GM12878 (cell line): ENCODE measurements at regions not wholly inside any gene's neighbourhood (a gene's known extent, or its start where the extent isn't known, plus 50 kb on each side); places are given as distances from the start of the nearest gene placed in this dataset.

Source experiments
- ATAC-seq: fragments of 200-7000 bp; cut with Tn5 transposase; 3 replicates; pipeline ENCODE4 v1.9.1; 2020; ENCODE audit warnings: mild to moderate bottlenecking, moderate library complexity
- BruUV-seq: library from RNA; stranded (reverse); fragments of 400-500 nt; replicated peaks from 2 replicates; lab custom pipeline; 2021; lab: Mats Ljungman, UMichigan
- CTCF ChIA-PET: fragments of 300-600 bp; sonication (Branson Sonifier 250); formaldehyde crosslinking; extraction: SDS; loops from one replicate; lab custom pipeline; 2021; ENCODE audit warnings: inconsistent platforms; lab: Yijun Ruan, JAX
- POLR2A ChIA-PET: fragments of 350-600 bp; formaldehyde crosslinking; extraction: SDS; loops from one replicate; lab custom pipeline; 2021; ENCODE audit warnings: inconsistent platforms; lab: Charles Lee
- RAD21 ChIA-PET: fragments of 300-600 bp; sonication (Branson Sonifier 250); formaldehyde crosslinking; loops from one replicate; lab custom pipeline; 2023; ENCODE audit warnings: antibody characterized with exemption; ENCODE audit not compliant: unreplicated experiment; lab: Charles Lee
- SMC1A ChIA-PET: fragments of 300-600 bp; sonication (Branson Sonifier 250); formaldehyde crosslinking; loops from one replicate; lab custom pipeline; 2023; ENCODE audit not compliant: unreplicated experiment, uncharacterized antibody; lab: Charles Lee
- DNase-seq: peaks from one replicate; pipeline ENCODE4 v3.0.0-alpha.2; 2011; ENCODE audit warnings: low read depth, low spot score
- FAIRE-seq: peaks from 3 replicates; lab custom pipeline; 2011; peaks lifted over from hg19 to GRCh38; lab: Jason Lieb, UNC
- H2AFZ ChIP-seq: 2 replicates; pipeline ENCODE4 v1.6.0; 2011; ENCODE audit warnings: low read depth, low read length, control low read depth; ENCODE audit not compliant: control insufficient read depth
- H3K27ac ChIP-seq: 2 replicates; pipeline ENCODE4 v1.5.1; 2011; ENCODE audit warnings: control low read depth; ENCODE audit not compliant: control insufficient read depth, insufficient read depth
- H3K27me3 ChIP-seq, 2 experiments: replicated peaks in 1 of 2; 2 replicates each; pipeline versions ENCODE4 v1.6.0 to v1.6.1; 2011; ENCODE audit warnings: low read length in 1 of 2; ENCODE audit not compliant: control insufficient read depth in 2 of 2, insufficient read depth in 2 of 2
- H3K36me3 ChIP-seq, 2 experiments: 2 replicates each; pipeline ENCODE4 v1.5.1; 2011; ENCODE audit warnings: low read length in 1 of 2; ENCODE audit not compliant: control insufficient read depth in 2 of 2, insufficient read depth in 2 of 2
- H3K4me1 ChIP-seq: 2 replicates; pipeline ENCODE4 v1.6.1; 2011; ENCODE audit warnings: mild to moderate bottlenecking, low read length, moderate library complexity, mixed read lengths; ENCODE audit not compliant: control insufficient read depth, insufficient read depth
- H3K4me2 ChIP-seq: 2 replicates; pipeline ENCODE4 v1.6.0; 2011; ENCODE audit warnings: control low read depth; ENCODE audit not compliant: control insufficient read depth, insufficient read depth
- H3K4me3 ChIP-seq: fragments of 200-600 bp; sonication (generic); 2 replicates; pipeline ENCODE4 v1.5.1; 2016
- H3K79me2 ChIP-seq: 2 replicates; pipeline ENCODE4 v1.6.0; 2011; ENCODE audit warnings: low read length; ENCODE audit not compliant: control insufficient read depth, insufficient read depth
- H3K9ac ChIP-seq: 2 replicates; pipeline ENCODE4 v1.8.0; 2011; ENCODE audit warnings: low read length, control low read depth, mixed read lengths; ENCODE audit not compliant: control insufficient read depth, insufficient read depth
- H3K9me3 ChIP-seq: replicated peaks from 3 replicates; pipeline ENCODE4 v1.5.1; 2011; ENCODE audit warnings: mild to moderate bottlenecking, low read length; ENCODE audit not compliant: control insufficient read depth, insufficient read depth
- H4K20me1 ChIP-seq: 2 replicates; pipeline ENCODE4 v1.6.0; 2011; ENCODE audit not compliant: control insufficient read depth, insufficient read depth
- ESRRA ChIP-seq: IDR thresholded peaks from 2 replicates; pipeline ENCODE4 v1.6.1; 2012; ENCODE audit warnings: mild to moderate bottlenecking, low read length, improper control_type of control experiment
- POLR2A ChIP-seq: IDR thresholded peaks from 2 replicates; pipeline ENCODE4 v1.6.1; 2011; ENCODE audit warnings: low read depth, mild to moderate bottlenecking, low read length
- SMARCA5 ChIP-seq: fragments of 450-650 bp; IDR thresholded peaks from 2 replicates; pipeline ENCODE4 v1.6.1; 2017; ENCODE audit warnings: mild to moderate bottlenecking
- SMC3 ChIP-seq: IDR thresholded peaks from 2 replicates; pipeline ENCODE4 v1.6.1; 2011; ENCODE audit warnings: low read length, improper control_type of control experiment, borderline replicate concordance
- WGBS: methylation state at CpG from one replicate; pipeline ENCODE4 v1.1.6; 2016; ENCODE audit warnings: low lambda C conversion rate; ENCODE audit not compliant: insufficient replicate concordance, insufficient coverage; ENCODE audit errors: missing lambda C conversion rate; 5-methylcytosine and 5-hydroxymethylcytosine counted together
- in situ Hi-C: fragments of 300-500 bp; cut with MboI; formaldehyde crosslinking; loops from 9 replicates; pipeline ENCODE4 v1.14.3; 2018; ENCODE audit warnings: mixed read lengths
- intact Hi-C: fragments of 100-400 bp; cut with micrococcal nuclease; formaldehyde crosslinking; loops from one replicate; pipeline ENCODE4 v1.14.2; 2022; ENCODE audit not compliant: unreplicated experiment
- TF ChIP-seq, protein P1 (sequence below): fragments of 450-650 bp; IDR thresholded peaks from 2 replicates; pipeline ENCODE4 v1.6.1; 2017; ENCODE audit warnings: antibody characterized with exemption, mild to moderate bottlenecking, moderate library complexity
- TF ChIP-seq, protein P2 (sequence below): IDR thresholded peaks from 2 replicates; pipeline ENCODE4 v1.6.1; 2011; ENCODE audit warnings: low read depth, low read length, improper control_type of control experiment, borderline replicate concordance

DNA sequence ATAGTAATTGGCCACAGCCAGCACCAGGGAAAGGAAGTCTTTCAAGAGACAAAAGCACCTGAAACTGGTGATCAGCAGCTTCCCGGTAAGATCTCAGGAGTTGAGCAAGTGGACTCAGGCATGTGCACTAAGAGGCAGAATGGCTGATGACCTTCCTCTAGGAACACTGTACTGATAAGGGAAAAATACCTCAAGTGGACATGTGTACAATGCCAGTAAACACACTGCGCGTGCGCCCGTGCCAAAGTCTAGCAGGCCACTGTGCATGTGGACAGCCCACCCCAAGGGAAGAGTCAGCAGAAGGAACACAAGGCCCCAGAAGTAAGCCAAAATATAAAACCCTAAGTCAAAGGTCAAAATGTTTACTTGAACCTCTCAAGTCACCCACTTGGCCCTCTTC lies 423.0 kb downstream of the TUSC1 start:
- FAIRE-seq (no peak), DNase-seq (no peak), ATAC-seq (no peak)
- in situ Hi-C loops, result no loop called here
- no peaks in the 10 kb centered on the region for H3K9me3 ChIP-seq
- H3K27ac ChIP-seq, result no peak overlapping the region
- no peak overlapping the region for H3K4me3 ChIP-seq
- TF ChIP-seq SMARCA5 (no peak), POLR2A (no peak), ESRRA (no peak), SMC3 (no peak)
- TF ChIP-seq, protein P1, sequence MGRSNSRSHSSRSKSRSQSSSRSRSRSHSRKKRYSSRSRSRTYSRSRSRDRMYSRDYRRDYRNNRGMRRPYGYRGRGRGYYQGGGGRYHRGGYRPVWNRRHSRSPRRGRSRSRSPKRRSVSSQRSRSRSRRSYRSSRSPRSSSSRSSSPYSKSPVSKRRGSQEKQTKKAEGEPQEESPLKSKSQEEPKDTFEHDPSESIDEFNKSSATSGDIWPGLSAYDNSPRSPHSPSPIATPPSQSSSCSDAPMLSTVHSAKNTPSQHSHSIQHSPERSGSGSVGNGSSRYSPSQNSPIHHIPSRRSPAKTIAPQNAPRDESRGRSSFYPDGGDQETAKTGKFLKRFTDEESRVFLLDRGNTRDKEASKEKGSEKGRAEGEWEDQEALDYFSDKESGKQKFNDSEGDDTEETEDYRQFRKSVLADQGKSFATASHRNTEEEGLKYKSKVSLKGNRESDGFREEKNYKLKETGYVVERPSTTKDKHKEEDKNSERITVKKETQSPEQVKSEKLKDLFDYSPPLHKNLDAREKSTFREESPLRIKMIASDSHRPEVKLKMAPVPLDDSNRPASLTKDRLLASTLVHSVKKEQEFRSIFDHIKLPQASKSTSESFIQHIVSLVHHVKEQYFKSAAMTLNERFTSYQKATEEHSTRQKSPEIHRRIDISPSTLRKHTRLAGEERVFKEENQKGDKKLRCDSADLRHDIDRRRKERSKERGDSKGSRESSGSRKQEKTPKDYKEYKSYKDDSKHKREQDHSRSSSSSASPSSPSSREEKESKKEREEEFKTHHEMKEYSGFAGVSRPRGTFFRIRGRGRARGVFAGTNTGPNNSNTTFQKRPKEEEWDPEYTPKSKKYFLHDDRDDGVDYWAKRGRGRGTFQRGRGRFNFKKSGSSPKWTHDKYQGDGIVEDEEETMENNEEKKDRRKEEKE, result no peak
- TF ChIP-seq, protein P2, sequence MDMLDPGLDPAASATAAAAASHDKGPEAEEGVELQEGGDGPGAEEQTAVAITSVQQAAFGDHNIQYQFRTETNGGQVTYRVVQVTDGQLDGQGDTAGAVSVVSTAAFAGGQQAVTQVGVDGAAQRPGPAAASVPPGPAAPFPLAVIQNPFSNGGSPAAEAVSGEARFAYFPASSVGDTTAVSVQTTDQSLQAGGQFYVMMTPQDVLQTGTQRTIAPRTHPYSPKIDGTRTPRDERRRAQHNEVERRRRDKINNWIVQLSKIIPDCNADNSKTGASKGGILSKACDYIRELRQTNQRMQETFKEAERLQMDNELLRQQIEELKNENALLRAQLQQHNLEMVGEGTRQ, result no peak
- ChIA-PET POLR2A (no interaction called here), CTCF (no interaction called here), RAD21 (interaction anchor here (0.6 kb wide), 1 partner anchor 53 kb away, joined by 3 read pairs; no protein-coding TSS in a partner anchor), SMC1A (no interaction called here)
- H3K36me3 ChIP-seq, result no peaks in the 10 kb centered on the region
- 81% methylated on average over 5 of the region's 5 CpGs for WGBS
- no peaks in the 10 kb centered on the region for H4K20me1 ChIP-seq
- intact Hi-C loops, result no loop called here
- H3K79me2 ChIP-seq, result no peaks in the 10 kb centered on the region
- H3K27me3 ChIP-seq, result no peaks in the 10 kb centered on the region
- no peaks in the 10 kb centered on the region for H3K4me1 ChIP-seq
- no peak overlapping the region for H2AFZ ChIP-seq
- no peak overlapping the region for H3K4me2 ChIP-seq
- no peak overlapping the region for H3K9ac ChIP-seq
- BruUV-seq, result no TSS peak
